Neural cell (in vitro differentiated cells): ENCODE measurements at regions not wholly inside any gene's neighbourhood (a gene's known extent, or its start where the extent isn't known, plus 50 kb on each side); places are given as distances from the start of the nearest gene placed in this dataset.

Experiments used
- H2AFZ ChIP-seq: fragments of 200-600, 300-800 bp; sonication (generic), shearing (Covaris generic); 2 replicates; pipeline ENCODE4 v1.6.0; 2014; ENCODE audit warnings: low read depth, mild to moderate bottlenecking, antibody characterized with exemption, low read length, moderate library complexity
- H3F3A ChIP-seq: fragments of 200-600 bp; shearing (Covaris generic); 2 replicates; pipeline ENCODE4 v1.6.1; 2016; ENCODE audit warnings: mild to moderate bottlenecking, moderate library complexity, mixed read lengths, antibody characterized with exemption, low read length; ENCODE audit not compliant: insufficient read depth, poor library complexity, severe bottlenecking
- H3K27ac ChIP-seq: fragments of 200-600, 300-800 bp; sonication (generic), shearing (Covaris generic); 2 replicates; pipeline ENCODE4 v1.5.1; 2014; ENCODE audit warnings: mild to moderate bottlenecking, low read length, moderate library complexity
- H3K27me3 ChIP-seq: fragments of 300-800, 200-600 bp; sonication (generic), shearing (Covaris generic); 2 replicates; pipeline ENCODE4 v1.6.0; 2014; ENCODE audit warnings: mild to moderate bottlenecking, low read depth, low read length, moderate library complexity; ENCODE audit not compliant: insufficient read depth
- H3K36me3 ChIP-seq: fragments of 300-800, 200-600 bp; sonication (generic), shearing (Covaris generic); 2 replicates; pipeline ENCODE4 v1.5.1; 2014; ENCODE audit warnings: mild to moderate bottlenecking, antibody characterized with exemption, low read length, moderate library complexity; ENCODE audit not compliant: insufficient read depth
- H3K4me2 ChIP-seq: fragments of 300-800, 200-600 bp; sonication (generic), shearing (Covaris generic); 2 replicates; pipeline ENCODE4 v1.6.0; 2014; ENCODE audit warnings: mild to moderate bottlenecking, low read length
- H3K4me3 ChIP-seq: fragments of 300-800, 200-600 bp; sonication (generic), shearing (Covaris generic); 2 replicates; pipeline ENCODE4 v1.5.1; 2014; ENCODE audit warnings: mild to moderate bottlenecking, low read length, moderate library complexity
- H3K79me2 ChIP-seq: fragments of 200-600 bp; shearing (Covaris generic); replicated peaks from 2 replicates; pipeline ENCODE4 v1.6.0; 2014; ENCODE audit warnings: mild to moderate bottlenecking, low read length, moderate library complexity; ENCODE audit not compliant: insufficient read depth
- H3K9ac ChIP-seq: fragments of 300-800, 200-600 bp; sonication (generic), shearing (Covaris generic); 2 replicates; pipeline ENCODE4 v1.6.1; 2016; ENCODE audit warnings: mild to moderate bottlenecking, low read length, mixed read lengths
- H3K9me2 ChIP-seq: fragments of 200-600 bp; shearing (Covaris generic); 2 replicates; pipeline ENCODE4 v1.6.1; 2016; ENCODE audit warnings: mild to moderate bottlenecking, low read length, mixed read lengths; ENCODE audit not compliant: insufficient read depth
- H3K9me3 ChIP-seq: fragments of 200-600, 300-800 bp; sonication (generic), shearing (Covaris generic); 2 replicates; pipeline ENCODE4 v1.6.1; 2016; ENCODE audit warnings: mild to moderate bottlenecking, mixed run types, low read length, moderate library complexity, mixed read lengths
- H4K20me1 ChIP-seq: fragments of 200-600 bp; shearing (Covaris generic); 2 replicates; pipeline ENCODE4 v1.6.1; 2016; ENCODE audit warnings: mild to moderate bottlenecking, mixed run types; ENCODE audit not compliant: insufficient read depth
- CTCF ChIP-seq: fragments of 450-650 bp; IDR thresholded peaks from 2 replicates; pipeline ENCODE4 v1.5.1; 2014; ENCODE audit warnings: antibody characterized with exemption, mild to moderate bottlenecking, moderate library complexity; ENCODE audit not compliant: poor library complexity, severe bottlenecking
- EP300 ChIP-seq: fragments of 450-650 bp; conservative IDR thresholded peaks from 2 replicates; pipeline ENCODE4 v1.6.1; 2014; ENCODE audit warnings: antibody characterized with exemption, mild to moderate bottlenecking, moderate library complexity; ENCODE audit not compliant: poor library complexity, severe bottlenecking
- EZH2 ChIP-seq: fragments of 200-600, 300-800 bp; shearing (Covaris generic), sonication (generic); IDR thresholded peaks from 2 replicates; pipeline ENCODE4 v1.6.1; 2014; ENCODE audit warnings: antibody characterized with exemption, low read length, borderline replicate concordance, mild to moderate bottlenecking; ENCODE audit not compliant: insufficient read depth, poor library complexity, severe bottlenecking
- MXI1 ChIP-seq: fragments of 450-650 bp; conservative IDR thresholded peaks from 2 replicates; pipeline ENCODE4 v1.6.1; 2014; ENCODE audit warnings: antibody characterized with exemption, mild to moderate bottlenecking; ENCODE audit not compliant: poor library complexity, severe bottlenecking
- POLR2AphosphoS5 ChIP-seq: IDR thresholded peaks from 2 replicates; pipeline ENCODE4 v1.6.1; 2012
- RAD21 ChIP-seq: fragments of 450-650 bp; conservative IDR thresholded peaks from 2 replicates; pipeline ENCODE4 v1.6.1; 2014; ENCODE audit warnings: antibody characterized with exemption, mild to moderate bottlenecking, moderate library complexity
- REST ChIP-seq: IDR thresholded peaks from 2 replicates; pipeline ENCODE4 v1.6.1; 2012; ENCODE audit warnings: borderline replicate concordance
- SMC3 ChIP-seq: fragments of 450-650 bp; conservative IDR thresholded peaks from 2 replicates; pipeline ENCODE4 v1.6.1; 2014; ENCODE audit warnings: antibody characterized with exemption, mild to moderate bottlenecking, moderate library complexity; ENCODE audit not compliant: poor library complexity
- TAF1 ChIP-seq: IDR thresholded peaks from 2 replicates; pipeline ENCODE4 v1.6.1; 2012; ENCODE audit warnings: low read depth

GRCh38 chr12:124703856-124704255 is 136.4 kb upstream of the NCOR2 start:
- H3K36me3 ChIP-seq, result no peaks in the 10 kb centered on the region
- H3K27me3 ChIP-seq, result no peaks in the 10 kb centered on the region
- no peaks in the 10 kb centered on the region for H3K9me3 ChIP-seq
- no peak overlapping the region for H3K4me3 ChIP-seq
- no peak overlapping the region for H3K4me2 ChIP-seq
- no peak overlapping the region for H3K27ac ChIP-seq
- no peaks in the 10 kb centered on the region for H3F3A ChIP-seq
- no peak for TF ChIP-seq POLR2AphosphoS5
- no peak for TF ChIP-seq EZH2
- no peak for TF ChIP-seq TAF1
- TF ChIP-seq REST, result no peak
- no peak for TF ChIP-seq EP300
- no peak for TF ChIP-seq SMC3
- no peak for TF ChIP-seq RAD21
- TF ChIP-seq MXI1, result no peak
- no peak for TF ChIP-seq CTCF
- no peaks in the 10 kb centered on the region for H4K20me1 ChIP-seq
- H2AFZ ChIP-seq, result no peak overlapping the region
- no peaks in the 10 kb centered on the region for H3K79me2 ChIP-seq
- H3K9me2 ChIP-seq, result no peaks in the 10 kb centered on the region
- H3K9ac ChIP-seq, result no peak overlapping the region

- no peak for TF ChIP-seq EP300
- no peak for TF ChIP-seq EZH2
- TF ChIP-seq SMC3, result no peak
- TF ChIP-seq POLR2AphosphoS5, result no peak
- TF ChIP-seq TAF1, result no peak
- no peak for TF ChIP-seq REST
- TF ChIP-seq RAD21, result no peak
- TF ChIP-seq MXI1, result no peak
- no peak for TF ChIP-seq CTCF
- Histone ChIP-seq H3K4me2 (no peak overlapping the region), H3F3A (no peaks in the 10 kb centered on the region), H4K20me1 (no peaks in the 10 kb centered on the region), H3K79me2 (no peaks in the 10 kb centered on the region), H3K9me2 (no peaks in the 10 kb centered on the region), H3K9ac (no peak overlapping the region), H3K9me3 (no peaks in the 10 kb centered on the region), H2AFZ (no peak overlapping the region), H3K4me3 (no peak overlapping the region), H3K36me3 (no peaks in the 10 kb centered on the region), H3K27me3 (no peaks in the 10 kb centered on the region), H3K27ac (no peak overlapping the region)
These were observed 135.3 kb upstream of the NCOR2 start for GRCh38 chr12:124702736-124703135.
